ENCODE measurements at regions not wholly inside any gene's neighbourhood (a gene's known extent, or its start where the extent isn't known, plus 50 kb on each side); places are given as distances from the start of the nearest gene placed in this dataset.
"Not testable (repeated sequence)": the region's sequence is repeated elsewhere in the genome, so short reads cannot be mapped to it uniquely, and the experiment has no call there.

GRCh38 chr12:54105809-54106208 is 52.2 kb downstream of the HOXC4 start:
- DNase-seq = not testable (repeated sequence)

GRCh38 chr12:54106252-54106651 is 52.6 kb downstream of the HOXC4 start:
- DNase-seq = peak in 1 of 2 experiments; percentile 19

- DNase-seq = peak; percentile 33 to 50
Observed at GRCh38 chr12:54106803-54107579, 53.4 kb downstream of the HOXC4 start.

- DNase-seq = peak; percentile 45 to 67
Observed at GRCh38 chr12:54112336-54112735, 58.7 kb downstream of the HOXC4 start.

GRCh38 chr12:54116055-54116454 is 62.4 kb downstream of the HOXC4 start:
- DNase-seq = not testable (repeated sequence)

GRCh38 chr12:54117392-54117791 is 63.8 kb downstream of the HOXC4 start:
- not testable (repeated sequence) for DNase-seq

GRCh38 chr12:54119082-54119481 is 65.4 kb downstream of the HOXC4 start:
- DNase-seq = not testable (repeated sequence)

GRCh38 chr12:54123981-54124380 is 64.8 kb downstream of the SMUG1 start:
- DNase-seq = not testable (repeated sequence)

GRCh38 chr12:54125708-54126028 is 63.1 kb downstream of the SMUG1 start:
- not testable (repeated sequence) for DNase-seq

GRCh38 chr12:54126029-54126695 is 62.6 kb downstream of the SMUG1 start:
- DNase-seq = peak; percentile 16 to 51

- peak in 1 of 2 experiments; percentile 16 for DNase-seq
Observed at GRCh38 chr12:54126696-54127537, 61.9 kb downstream of the SMUG1 start.

- DNase-seq = no peak
Observed at GRCh38 chr12:54127538-54128259, 61.1 kb downstream of the SMUG1 start.

GRCh38 chr12:54128416-54128815 is 60.4 kb downstream of the SMUG1 start:
- DNase-seq = no peak

GRCh38 chr12:54129028-54129903 is 59.5 kb downstream of the SMUG1 start:
- no peak for DNase-seq

Measured in NCI-H524 (cell line).